ENCODE measurements at regions not wholly inside any gene's neighbourhood (a gene's known extent, or its start where the extent isn't known, plus 50 kb on each side); places are given as distances from the start of the nearest gene placed in this dataset.

DNA sequence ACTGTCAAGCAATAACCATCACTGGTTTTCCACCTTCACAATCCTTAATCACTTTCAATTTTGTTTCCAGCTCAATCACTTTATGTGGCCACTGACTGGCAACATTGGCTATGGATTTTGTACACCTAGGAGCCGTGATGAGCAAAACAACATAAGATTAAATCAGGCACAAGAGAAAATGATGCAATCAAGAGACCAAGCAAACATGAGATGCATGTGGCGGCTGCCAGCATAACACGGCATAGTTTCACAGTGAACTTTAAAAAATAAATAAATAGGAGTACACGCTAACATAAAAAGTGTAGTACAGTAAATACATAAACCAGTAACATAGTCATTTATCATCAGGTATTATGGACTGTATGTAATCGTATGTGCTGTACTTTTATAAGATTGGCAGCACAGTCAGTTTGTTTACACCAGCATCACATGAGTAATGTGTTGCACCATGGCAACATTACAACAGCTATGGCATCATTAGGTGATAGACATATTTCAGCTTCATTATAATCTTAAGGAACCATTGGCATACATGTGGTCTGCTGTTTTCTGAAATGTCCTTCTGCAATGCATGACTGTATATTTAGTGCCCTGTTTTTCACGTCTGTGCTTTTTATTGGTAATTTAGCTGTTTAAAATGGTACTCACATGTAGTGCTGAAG is 83.3 kb upstream of the PRDM11 start:
- Histone ChIP-seq H3K9ac (replicated peaks; ENCODE audit: extremely low read depth, insufficient read depth, low read length) (no peak overlapping the region), H3K79me2 (ENCODE audit: control insufficient read depth, insufficient read depth, low read length) (no peaks in the 10 kb centered on the region), H3K27me3 (ENCODE audit: control insufficient read depth in 2 of 2, insufficient read depth in 2 of 2, low read length in 2 of 2) (peaks cover 0 to 3% of the 10 kb centered on the region in 2 experiments), H3K9me1 (replicated peaks; ENCODE audit: control insufficient read depth, extremely low read depth, insufficient read depth, low read length) (no peaks in the 10 kb centered on the region), H3K4me3 (replicated peaks in 1 of 3; ENCODE audit: insufficient read depth in 1 of 3, low read depth in 1 of 3, low read length in 3 of 3) (no peak overlapping the region), H3K36me3 (ENCODE audit: control insufficient read depth in 2 of 2, extremely low read depth in 1 of 2, insufficient read depth in 2 of 2, low read length in 2 of 2) (no peaks in the 10 kb centered on the region), H2AFZ (ENCODE audit: low read depth, low read length) (no peak overlapping the region), H3K9me3 (replicated peaks; ENCODE audit: control insufficient read depth, insufficient read depth, low read length) (no peaks in the 10 kb centered on the region), H3K4me1 (ENCODE audit: control insufficient read depth, extremely low read depth, insufficient read depth, low read length) (no peaks in the 10 kb centered on the region), H3K4me2 (ENCODE audit: insufficient read depth, low read length) (no peak overlapping the region), H4K20me1 (replicated peaks; ENCODE audit: control insufficient read depth, extremely low read depth, insufficient read depth, low read length) (no peaks in the 10 kb centered on the region), H3K27ac (ENCODE audit: insufficient read depth, low read depth, low read length) (no peak overlapping the region)
- dilution Hi-C loops (cut with MboI; ENCODE audit: extremely low pct_ligation_motif_present, low sequenced_read_pairs): no loop called here
- ChIA-PET CTCF (no interaction called here), POLR2A (no interaction called here)
- TF ChIP-seq, protein P1, sequence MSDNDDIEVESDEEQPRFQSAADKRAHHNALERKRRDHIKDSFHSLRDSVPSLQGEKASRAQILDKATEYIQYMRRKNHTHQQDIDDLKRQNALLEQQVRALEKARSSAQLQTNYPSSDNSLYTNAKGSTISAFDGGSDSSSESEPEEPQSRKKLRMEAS (IDR thresholded peaks at IDR 0.05; ENCODE audit: insufficient read depth, insufficient read length): no peak
- TF ChIP-seq POLR2A (IDR thresholded peaks at IDR 0.05; ENCODE audit: low read depth, low read length): no peak
- TF ChIP-seq, protein P2, sequence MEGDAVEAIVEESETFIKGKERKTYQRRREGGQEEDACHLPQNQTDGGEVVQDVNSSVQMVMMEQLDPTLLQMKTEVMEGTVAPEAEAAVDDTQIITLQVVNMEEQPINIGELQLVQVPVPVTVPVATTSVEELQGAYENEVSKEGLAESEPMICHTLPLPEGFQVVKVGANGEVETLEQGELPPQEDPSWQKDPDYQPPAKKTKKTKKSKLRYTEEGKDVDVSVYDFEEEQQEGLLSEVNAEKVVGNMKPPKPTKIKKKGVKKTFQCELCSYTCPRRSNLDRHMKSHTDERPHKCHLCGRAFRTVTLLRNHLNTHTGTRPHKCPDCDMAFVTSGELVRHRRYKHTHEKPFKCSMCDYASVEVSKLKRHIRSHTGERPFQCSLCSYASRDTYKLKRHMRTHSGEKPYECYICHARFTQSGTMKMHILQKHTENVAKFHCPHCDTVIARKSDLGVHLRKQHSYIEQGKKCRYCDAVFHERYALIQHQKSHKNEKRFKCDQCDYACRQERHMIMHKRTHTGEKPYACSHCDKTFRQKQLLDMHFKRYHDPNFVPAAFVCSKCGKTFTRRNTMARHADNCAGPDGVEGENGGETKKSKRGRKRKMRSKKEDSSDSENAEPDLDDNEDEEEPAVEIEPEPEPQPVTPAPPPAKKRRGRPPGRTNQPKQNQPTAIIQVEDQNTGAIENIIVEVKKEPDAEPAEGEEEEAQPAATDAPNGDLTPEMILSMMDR (IDR thresholded peaks at IDR 0.05; ENCODE audit: extremely low read depth in 1 of 2, insufficient read depth in 1 of 2, low read depth in 1 of 2, low read length in 2 of 2): no peak
- no peak for TF ChIP-seq JUN (IDR thresholded peaks at IDR 0.05; ENCODE audit: borderline replicate concordance, insufficient read depth, insufficient read length, low read depth)
- TF ChIP-seq EZH2 (IDR thresholded peaks at IDR 0.05; ENCODE audit: borderline replicate concordance, low read depth, low read length, severe bottlenecking): no peak
- no peak for TF ChIP-seq MYC (IDR thresholded peaks at IDR 0.05; ENCODE audit: low read depth, low read length)
- intact Hi-C loops (cut with micrococcal nuclease): no loop called here
- DNase-seq (ENCODE audit: low read depth, low spot score): no peak
- FAIRE-seq: no peak
- no TSS peak for BruUV-seq (replicated peaks)
